DMS114 treated with DMSO at 0.1 percent for 48 hours (cell line): ENCODE measurements at regions not wholly inside any gene's neighbourhood (a gene's known extent, or its start where the extent isn't known, plus 50 kb on each side); places are given as distances from the start of the nearest gene placed in this dataset.
"Not testable (repeated sequence)": the region's sequence is repeated elsewhere in the genome, so short reads cannot be mapped to it uniquely, and the experiment has no call there.

Experiments
- DNase-seq: peaks from one replicate; lab custom pipeline; 2025; ENCODE audit not compliant: unreplicated experiment; lab: John Stamatoyannopoulos, UW

DNA sequence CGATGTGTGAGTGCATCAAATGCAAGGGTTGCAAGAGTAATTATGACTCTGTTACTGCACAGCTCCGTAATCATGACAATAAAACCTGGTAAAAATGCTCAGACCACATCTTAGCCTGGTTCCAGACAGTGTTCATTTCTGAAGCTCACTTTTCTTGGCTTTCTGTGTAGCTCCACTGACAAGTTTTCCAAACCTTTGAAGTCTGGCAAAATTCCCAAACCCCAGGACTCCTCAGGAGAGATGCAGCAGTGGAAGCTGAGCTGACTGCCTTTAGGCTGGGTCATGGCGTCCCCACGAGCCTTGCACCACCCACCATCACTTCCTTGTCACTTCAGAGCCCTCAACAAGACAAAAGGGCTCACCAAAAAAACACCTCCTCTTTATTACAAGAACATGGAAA, 131.6 kb upstream of the TAS2R1 start:
- no peak for DNase-seq

- DNase-seq, result not testable (repeated sequence)
Measured at GRCh38 chr5:9752670-9753069, 122.5 kb upstream of the TAS2R1 start.

DNA sequence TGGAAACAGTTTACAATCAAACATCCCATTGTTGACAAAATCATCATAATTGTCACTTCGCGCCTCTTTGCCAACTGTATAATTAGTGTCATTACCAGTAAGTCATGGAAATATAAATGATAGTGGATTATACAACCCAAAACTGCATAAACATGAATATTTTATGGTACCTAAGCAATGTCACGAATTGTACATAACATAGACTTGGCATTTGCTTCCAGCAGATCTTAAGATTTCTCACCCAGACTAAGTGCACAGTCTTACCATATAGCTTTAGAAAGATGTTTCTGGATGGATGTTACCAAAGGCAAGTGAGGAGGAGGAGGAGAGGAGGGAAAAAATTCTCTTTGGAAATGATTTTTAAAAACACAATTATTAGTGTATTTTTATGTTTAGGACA, 113.4 kb upstream of the TAS2R1 start:
- no peak for DNase-seq

DNA sequence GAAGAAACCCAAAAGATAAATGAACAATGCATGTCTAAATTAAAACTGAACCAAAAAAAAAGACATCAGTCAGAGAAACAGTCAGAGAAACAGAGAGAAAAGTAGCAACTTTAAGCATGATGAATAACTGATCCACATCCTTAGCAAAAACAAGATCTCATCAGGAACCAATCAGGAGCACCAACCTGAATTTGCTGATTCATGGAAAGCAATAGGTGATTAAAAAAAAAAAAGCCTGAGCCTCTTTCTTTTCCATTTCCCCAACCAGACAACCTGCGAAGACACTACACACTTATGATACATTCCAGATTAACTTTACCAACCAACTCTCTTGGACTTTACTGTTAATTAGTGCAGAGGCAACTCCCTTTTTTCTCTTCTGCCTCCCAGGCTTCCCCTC, 112.7 kb upstream of the TAS2R1 start:
- no peak for DNase-seq

DNA sequence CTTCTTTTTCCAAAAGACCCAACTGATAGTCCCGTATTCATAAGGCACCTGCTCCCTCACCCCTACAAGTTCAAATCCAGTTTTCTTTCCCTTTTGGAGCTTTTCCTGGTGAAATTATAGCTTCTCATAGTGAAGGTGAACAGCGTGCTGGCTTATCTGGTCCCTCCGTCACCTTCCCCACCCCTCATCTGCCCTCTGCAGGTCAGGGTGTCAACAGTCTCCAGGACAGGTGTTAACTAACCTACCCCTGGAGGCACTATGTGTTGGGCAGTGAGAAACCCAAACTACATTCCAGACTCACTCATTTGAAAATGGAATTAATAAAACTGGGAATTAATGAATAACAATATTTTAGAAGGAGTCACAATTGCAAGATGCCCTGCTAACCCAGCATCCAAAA, 109.0 kb upstream of the TAS2R1 start:
- DNase-seq, result no peak

DNA sequence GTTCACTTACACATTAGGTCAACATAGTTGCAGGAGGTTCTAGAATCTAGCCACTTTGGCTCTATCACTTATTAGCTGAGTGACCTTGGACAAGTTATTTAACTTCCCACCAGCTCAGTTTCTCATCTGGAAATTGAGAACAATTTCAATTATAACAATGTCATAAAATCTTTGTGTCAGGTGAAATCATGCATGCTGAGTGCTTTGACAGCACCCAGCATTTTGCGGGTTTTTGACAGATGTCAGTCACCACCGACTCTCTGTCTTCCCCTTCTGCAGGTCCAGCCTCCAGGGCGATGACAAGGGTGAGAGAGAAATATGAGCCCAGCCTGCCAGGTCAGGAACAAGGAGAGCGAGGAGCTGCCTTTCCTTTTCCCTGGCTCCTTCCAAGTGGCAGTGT, 107.1 kb upstream of the TAS2R1 start:
- DNase-seq, result no peak

GRCh38 chr5:9733486-9733885, 103.3 kb upstream of the TAS2R1 start:
- no peak for DNase-seq

DNA sequence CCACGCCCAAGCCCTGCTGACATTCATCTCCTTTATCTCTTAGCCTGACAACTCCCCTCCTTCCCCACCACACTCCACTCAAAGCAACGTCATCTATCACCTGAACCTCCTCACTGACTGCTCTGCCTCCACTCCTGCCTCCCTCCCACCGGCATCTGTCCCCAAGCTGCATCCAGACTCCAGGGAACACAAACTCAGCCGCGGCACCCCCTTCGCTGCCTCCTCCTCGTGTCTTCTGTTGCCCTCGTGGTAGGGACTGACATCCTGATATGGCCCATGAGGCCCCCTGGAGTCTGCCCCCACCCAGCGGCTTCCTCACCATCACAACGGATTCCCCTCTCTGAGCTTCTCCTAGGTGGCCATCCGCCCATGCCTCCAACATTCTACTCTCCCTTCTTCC, 101.0 kb upstream of the TAS2R1 start:
- DNase-seq, result no peak

DNA sequence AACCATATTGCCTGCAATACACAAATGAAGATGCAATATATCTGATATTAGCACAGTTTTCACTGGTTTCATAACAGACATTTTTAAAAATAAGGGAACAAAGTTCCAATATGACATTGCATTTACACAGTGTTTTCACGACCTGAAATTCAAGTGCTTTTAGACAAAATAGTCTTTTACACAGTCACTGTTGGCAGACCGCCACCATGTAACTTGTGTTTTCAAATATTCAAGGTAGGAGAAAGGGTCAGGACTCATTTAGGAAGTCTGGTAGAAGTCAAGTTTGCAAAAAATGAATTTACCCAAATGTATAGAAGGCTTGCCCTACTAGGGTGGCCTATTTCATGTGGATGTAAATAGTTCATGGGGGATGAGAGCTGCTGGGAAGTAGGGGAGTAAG, 98.1 kb upstream of the TAS2R1 start:
- DNase-seq, result no peak

DNA sequence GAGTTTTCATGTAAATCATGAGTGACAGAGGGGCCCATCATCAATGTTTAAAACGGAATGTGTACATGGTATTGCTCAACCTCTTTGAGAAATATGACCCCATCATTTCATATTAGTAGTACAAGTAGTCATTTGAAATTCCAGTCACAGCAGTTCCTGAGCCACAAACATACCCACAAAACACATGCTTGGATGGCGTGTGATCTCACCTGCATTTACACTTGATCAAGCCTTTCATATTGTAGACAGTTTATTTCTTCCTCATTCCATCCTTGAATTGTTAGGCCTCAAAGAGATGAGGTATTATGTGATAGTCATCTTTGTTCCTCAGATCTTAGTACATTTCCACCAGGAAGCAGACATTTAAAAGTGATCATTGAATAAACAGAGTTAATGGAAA, 96.8 kb upstream of the TAS2R1 start:
- no peak for DNase-seq

- DNase-seq, result not testable (repeated sequence)
Measured at GRCh38 chr5:9725265-9725664, 95.1 kb upstream of the TAS2R1 start.

DNA sequence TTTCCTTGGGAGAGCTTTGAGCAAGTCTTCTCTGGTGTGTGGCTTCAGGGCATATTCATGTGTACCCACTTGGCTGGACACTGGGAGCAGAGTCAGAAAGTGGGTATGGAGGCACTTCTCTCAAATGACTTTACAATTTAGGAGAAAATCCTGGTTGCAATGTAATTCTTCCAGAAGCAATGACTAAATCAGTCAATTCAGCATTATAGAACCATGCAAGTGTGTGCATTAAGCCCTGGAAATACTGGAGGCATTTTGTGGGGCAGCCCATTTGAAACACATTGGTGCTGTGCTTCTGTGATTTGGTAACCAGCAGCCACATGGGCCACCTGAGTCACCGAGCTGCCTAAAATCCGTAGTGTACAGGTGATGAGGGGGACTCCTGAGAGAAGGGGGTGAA, 94.6 kb upstream of the TAS2R1 start:
- DNase-seq, result no peak

- DNase-seq, result no peak
Measured at GRCh38 chr5:9722601-9723180, 92.5 kb upstream of the TAS2R1 start.

DNA sequence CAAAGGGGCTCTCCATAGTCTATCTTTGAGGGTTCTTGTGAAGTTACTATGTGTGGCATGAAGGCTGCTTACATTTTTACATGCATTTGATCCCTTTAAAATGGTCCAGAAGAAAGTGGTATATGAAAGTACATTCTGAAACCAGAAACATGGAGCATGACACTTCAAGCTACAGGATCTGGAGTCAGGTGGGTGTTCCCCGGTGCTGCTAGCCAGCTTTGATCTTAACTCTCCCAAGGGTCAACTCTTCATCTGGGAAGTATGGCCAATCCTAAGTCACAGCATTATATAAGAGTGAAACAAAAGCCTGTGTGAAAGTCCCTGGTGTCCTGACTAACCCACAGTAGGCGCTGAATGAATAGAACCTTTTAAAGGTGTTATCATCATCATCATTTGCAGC, 91.0 kb upstream of the TAS2R1 start:
- DNase-seq, result no peak

DNA sequence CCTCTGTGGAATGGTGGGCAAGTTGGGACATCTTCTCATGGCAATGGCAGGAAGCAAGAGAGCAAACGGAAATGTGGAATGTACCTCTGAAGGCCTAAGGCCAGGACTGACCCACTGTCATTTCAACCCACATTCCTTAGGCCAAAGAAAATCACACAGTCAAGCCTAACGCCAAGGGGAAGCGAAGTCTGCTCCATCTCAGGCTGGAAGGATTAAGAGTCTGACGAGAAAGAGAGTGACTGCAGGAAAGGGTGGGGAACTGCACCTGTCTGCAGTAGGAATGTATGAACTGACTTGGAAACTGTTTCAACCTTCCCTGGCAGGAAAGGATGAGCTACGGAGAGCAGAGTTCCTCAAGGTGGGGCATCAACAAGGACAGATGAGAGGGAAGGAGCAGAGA, 90.2 kb upstream of the TAS2R1 start:
- DNase-seq, result no peak

GRCh38 chr5:9716838-9717281, 86.7 kb upstream of the TAS2R1 start:
- DNase-seq, result no peak

- DNase-seq, result no peak
Measured at GRCh38 chr5:9715891-9716335, 85.8 kb upstream of the TAS2R1 start.

- DNase-seq, result no peak
Measured at GRCh38 chr5:9713959-9714586, 83.9 kb upstream of the TAS2R1 start.

DNA sequence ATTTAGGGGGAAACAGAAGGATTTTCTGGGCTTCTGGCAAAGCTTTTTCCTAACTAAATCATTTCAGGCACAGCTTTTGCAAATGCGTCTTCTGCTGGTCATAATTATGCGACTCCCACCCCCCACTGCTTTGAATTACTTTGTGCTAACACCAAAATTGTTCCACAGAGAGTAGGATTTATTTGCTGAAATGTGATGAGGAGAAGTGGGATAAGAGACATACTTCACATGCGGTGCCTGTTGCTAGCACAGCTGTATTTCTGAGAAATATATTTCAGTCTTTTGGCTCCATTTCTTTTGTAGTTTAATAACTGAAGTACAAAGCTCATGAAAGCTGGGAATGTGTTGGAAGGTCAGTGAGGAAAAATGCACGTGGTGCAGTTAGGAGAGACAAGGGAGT, 83.2 kb upstream of the TAS2R1 start:
- no peak for DNase-seq

GRCh38 chr5:9712911-9713310, 82.8 kb upstream of the TAS2R1 start:
- DNase-seq, result no peak

GRCh38 chr5:9712506-9712905, 82.4 kb upstream of the TAS2R1 start:
- no peak for DNase-seq

GRCh38 chr5:9710069-9710468, 79.9 kb upstream of the TAS2R1 start:
- DNase-seq, result no peak
